ENCODE measurements at regions not wholly inside any gene's neighbourhood (a gene's known extent, or its start where the extent isn't known, plus 50 kb on each side); places are given as distances from the start of the nearest gene placed in this dataset.
"Not testable (repeated sequence)": the region's sequence is repeated elsewhere in the genome, so short reads cannot be mapped to it uniquely, and the experiment has no call there.

GRCh38 chr15:23983500-23984259 lies 296.6 kb upstream of the NDN start:
- no peak for DNase-seq

DNA sequence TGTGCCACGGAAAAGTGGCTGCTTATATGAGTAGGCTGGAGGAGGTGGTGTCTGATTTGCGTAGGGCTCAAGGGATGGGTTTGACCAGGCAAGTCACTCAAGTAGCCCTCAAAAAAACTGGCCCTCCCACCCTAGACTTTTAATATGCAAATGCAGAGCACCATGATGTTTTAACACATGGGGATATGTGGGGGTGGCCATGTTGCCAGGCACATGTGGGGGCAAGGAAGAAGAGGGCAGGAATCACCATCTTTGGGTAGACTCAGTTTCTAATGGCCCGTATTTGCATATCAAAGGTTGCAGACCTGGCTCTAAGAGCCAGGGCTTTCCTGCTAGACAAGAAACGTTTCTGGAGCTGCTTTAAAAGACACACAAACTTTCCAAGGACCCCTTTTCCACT lies 307.2 kb upstream of the NDN start:
- no peak for DNase-seq

DNA sequence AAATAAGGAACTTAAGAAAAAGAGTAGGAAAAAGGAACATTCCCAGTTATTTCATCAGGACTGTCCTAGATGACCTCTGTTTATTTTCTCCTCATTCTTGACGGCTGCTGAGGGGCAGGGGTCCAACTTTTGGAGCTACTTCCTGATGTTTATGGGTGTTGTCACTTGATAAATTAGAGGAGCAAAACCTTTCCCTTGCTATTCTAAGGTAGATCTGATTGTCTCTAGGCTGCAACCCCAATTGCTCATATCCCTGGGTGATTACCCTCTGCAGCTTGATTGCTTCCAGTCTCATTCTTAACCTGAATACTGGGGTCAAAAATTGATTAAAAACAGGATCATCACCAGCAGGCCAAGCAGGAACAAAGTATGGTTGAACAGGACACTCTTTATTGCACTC lies 311.0 kb upstream of the NDN start:
- no peak for DNase-seq

GRCh38 chr15:24008476-24008875 lies 321.4 kb upstream of the NDN start:
- no peak for DNase-seq

DNA sequence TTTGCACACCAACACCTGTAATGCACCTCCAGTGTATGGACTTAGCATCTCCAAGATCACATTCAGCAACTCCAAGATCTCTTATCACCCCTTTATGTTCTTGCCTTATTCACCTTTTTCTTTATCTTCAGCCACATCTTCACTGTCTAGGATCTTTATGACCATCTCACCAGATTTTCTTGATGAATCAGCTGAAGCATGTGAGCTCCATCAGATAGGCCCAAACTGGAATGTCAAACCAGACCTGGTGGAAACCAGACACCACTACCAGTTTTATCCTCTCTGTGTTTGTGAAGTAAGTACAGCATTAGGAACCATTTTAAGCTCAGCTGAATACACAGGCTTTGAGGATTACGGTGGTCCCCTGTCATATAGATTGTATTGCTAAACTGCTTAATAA lies 330.4 kb upstream of the NDN start:
- DNase-seq = no peak

- no peak for DNase-seq
Measured at GRCh38 chr15:24039683-24040082, 352.6 kb upstream of the NDN start.

DNA sequence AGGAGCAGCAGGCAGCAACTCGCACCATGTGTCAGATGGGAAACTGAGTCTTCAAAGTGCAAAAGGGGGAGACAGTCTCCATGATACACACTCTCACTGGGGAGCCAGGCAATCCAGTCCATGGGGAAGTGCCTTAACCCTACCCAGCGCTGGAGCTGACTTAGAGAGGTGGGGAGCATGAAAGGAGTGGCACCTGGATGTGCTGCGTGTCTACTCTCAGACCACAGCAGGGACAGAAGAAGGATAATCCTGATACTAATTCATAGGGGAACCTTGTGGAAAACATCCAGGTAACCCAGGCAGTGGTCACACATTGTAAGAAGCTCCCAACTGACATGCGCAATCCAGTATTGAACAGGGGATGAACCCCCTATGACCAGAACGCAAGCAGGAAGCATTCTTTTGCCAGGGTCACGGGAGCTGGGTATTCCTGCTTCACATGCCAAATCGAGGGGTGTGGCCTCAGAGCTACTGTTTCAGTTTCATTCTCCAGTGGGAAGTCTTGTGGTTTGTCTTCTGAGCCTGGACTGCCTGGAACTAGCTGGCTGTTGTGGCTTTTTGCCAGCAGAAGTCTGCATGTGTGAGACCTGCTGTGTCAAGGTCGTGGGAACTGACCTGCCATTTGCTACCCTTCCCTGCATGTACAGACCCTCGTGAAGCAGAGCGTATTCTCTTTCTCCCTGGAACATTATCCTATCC lies 367.6 kb upstream of the NDN start:
- no peak for DNase-seq

- no peak for DNase-seq
Measured at GRCh38 chr15:24067733-24068501, 380.8 kb upstream of the NDN start.

GRCh38 chr15:24075420-24076089 lies 388.4 kb upstream of the NDN start:
- no peak for DNase-seq

- DNase-seq = no peak
Measured at GRCh38 chr15:24076090-24076784, 389.1 kb upstream of the NDN start.

- no peak for DNase-seq
Measured at GRCh38 chr15:24078310-24079029, 391.4 kb upstream of the NDN start.

- not testable (repeated sequence) for DNase-seq
Measured at GRCh38 chr15:24088941-24089340, 401.8 kb upstream of the NDN start.

DNA sequence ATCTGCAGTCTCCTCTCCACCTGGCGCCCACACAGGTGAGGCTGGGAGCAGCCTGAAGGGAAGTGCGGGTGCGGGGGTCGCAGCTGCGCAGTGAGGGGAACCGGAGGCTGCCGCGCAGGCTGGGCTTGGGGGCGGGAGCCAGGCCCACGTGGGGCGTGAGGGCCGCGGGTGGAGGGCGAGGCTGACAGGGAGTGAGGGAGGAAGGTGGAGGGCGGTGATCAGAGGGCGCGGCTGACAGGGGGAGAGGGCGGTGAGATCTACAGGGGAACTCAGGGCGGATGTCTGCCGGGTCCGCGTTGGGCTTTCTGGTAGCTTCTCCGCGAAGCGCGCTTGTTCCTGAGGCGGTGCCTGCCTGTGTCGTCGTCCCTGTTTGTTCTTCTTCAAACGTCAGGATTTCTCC lies 414.4 kb upstream of the NDN start:
- not testable (repeated sequence) for DNase-seq

GRCh38 chr15:24107524-24107923 lies 420.4 kb upstream of the NDN start:
- DNase-seq = not testable (repeated sequence)

- DNase-seq = not testable (repeated sequence)
Measured at GRCh38 chr15:24107948-24108347, 420.8 kb upstream of the NDN start.

- DNase-seq = not testable (repeated sequence)
Measured at GRCh38 chr15:24108349-24108748, 421.2 kb upstream of the NDN start.

- not testable (repeated sequence) for DNase-seq
Measured at GRCh38 chr15:24139622-24140021, 452.5 kb upstream of the NDN start.

DNA sequence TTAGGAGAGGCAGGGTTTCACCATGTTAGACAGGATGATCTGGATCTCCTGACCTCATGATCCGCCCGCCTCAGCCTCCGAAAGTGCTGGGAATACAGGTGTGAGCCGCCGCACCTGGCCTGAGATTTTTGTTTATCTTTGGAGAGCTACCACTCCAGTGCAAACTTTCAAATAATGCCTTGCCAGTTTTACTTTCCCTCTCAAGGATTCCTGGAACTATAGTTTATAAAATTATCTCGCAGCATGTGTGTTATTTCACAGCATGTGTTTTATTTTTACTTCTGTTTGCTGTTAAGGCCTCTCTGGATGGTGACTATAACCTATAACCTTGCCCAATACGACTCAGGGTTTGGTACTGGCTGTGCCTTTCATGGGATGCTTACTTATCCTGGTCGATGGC lies 458.0 kb upstream of the NDN start:
- DNase-seq = not testable (repeated sequence)

DNA sequence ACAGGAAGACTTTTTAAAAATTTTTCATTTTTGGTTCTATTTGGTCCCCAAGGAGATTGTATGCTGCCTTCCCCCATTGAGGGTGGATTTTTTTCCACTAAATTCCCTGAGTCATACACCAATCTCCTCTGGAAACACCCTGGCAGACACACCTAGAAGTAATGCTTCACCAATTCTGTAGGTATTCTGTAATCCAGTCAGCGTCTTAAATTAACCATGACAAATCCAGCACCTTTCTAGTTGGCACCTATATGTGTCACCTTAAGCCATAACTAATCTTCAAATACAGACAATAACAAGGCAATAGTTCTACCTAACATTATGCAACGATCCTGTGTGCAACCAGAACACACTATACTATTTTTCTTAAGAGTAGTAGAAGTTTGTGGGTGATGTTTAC lies 459.1 kb upstream of the NDN start:
- DNase-seq = no peak

GRCh38 chr15:24150542-24150941 lies 463.4 kb upstream of the NDN start:
- no peak for DNase-seq

- DNase-seq = not testable (repeated sequence)
Measured at GRCh38 chr15:24158306-24158705, 471.2 kb upstream of the NDN start.

DNA sequence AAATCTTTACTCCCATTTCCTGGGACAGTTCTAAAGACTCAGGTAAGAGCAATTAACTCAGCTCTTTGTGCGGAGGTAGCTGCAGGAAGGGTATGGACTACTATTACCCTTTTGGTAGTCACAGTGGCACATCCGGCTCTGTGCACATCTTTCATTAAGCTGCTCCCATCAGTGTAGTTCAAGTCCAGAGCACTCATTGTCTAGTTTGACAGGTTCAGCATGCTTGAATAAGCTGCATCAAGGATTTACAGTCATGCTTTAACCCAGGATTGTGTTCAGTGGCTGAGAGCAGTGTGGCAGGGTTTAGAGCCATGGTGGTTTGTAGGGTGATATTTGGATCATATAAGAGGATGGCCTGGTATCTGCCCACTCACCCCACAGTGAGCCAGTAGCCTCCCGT lies 478.4 kb upstream of the NDN start:
- not testable (repeated sequence) for DNase-seq
